ENCODE measurements at regions not wholly inside any gene's neighbourhood (a gene's known extent, or its start where the extent isn't known, plus 50 kb on each side); places are given as distances from the start of the nearest gene placed in this dataset.

GRCh38 chr5:29878599-29878998, 1314.9 kb upstream of the CDH6 start:
- Histone ChIP-seq H3K23ac (ENCODE audit: low read length in 2 of 2) (no peak overlapping the region), H2AK5ac (ENCODE audit: low read length, severe bottlenecking) (no peak overlapping the region), H3K27me3 (ENCODE audit: control insufficient read depth in 1 of 2, insufficient read depth in 1 of 2, low read length in 2 of 2) (no peaks in the 10 kb centered on the region)

GRCh38 chr5:29867155-29867554, 1326.3 kb upstream of the CDH6 start:
- Histone ChIP-seq H3K9ac (ENCODE audit: low read length) (no peak overlapping the region), H3K4me2 (ENCODE audit: low read length, poor library complexity, severe bottlenecking) (no peak overlapping the region), H3K4ac (ENCODE audit: low read depth in 1 of 2, low read length in 2 of 2) (no peak overlapping the region), H2BK120ac (ENCODE audit: low read depth, low read length) (no peak overlapping the region), H3K36me3 (ENCODE audit: control insufficient read depth in 1 of 2, insufficient read depth in 2 of 2, low read depth in 1 of 2, low read length in 2 of 2) (no peaks in the 10 kb centered on the region), H3K14ac (ENCODE audit: low read length in 2 of 2) (no peak overlapping the region), H2BK5ac (ENCODE audit: low read depth, low read length, poor library complexity, severe bottlenecking) (no peak overlapping the region), H3K4me3 (ENCODE audit: insufficient read depth in 1 of 2, low read depth in 1 of 2, low read length in 2 of 2) (no peak overlapping the region), H3K23ac (ENCODE audit: low read length in 2 of 2) (no peak overlapping the region), H3K9me3 (ENCODE audit: control insufficient read depth, low read length) (no peaks in the 10 kb centered on the region), H2AK5ac (ENCODE audit: low read length, severe bottlenecking) (no peak overlapping the region), H3K27me3 (ENCODE audit: control insufficient read depth in 1 of 2, insufficient read depth in 1 of 2, low read length in 2 of 2) (no peaks in the 10 kb centered on the region), H4K8ac (ENCODE audit: low read length) (no peak overlapping the region), H3K27ac (ENCODE audit: low read length, poor library complexity, severe bottlenecking) (no peak overlapping the region), H2BK12ac (ENCODE audit: low read length in 2 of 2) (no peak overlapping the region), H2AFZ (ENCODE audit: low read depth, low read length) (no peak overlapping the region), H2BK15ac (ENCODE audit: low read depth, poor library complexity, severe bottlenecking) (no peak overlapping the region), H3K18ac (ENCODE audit: low read depth in 1 of 2, low read length in 2 of 2) (no peak overlapping the region), H3K79me1 (replicated peaks; ENCODE audit: low read length, poor library complexity, severe bottlenecking) (no peaks in the 10 kb centered on the region), H3K4me1 (ENCODE audit: control insufficient read depth, insufficient read depth, low read depth, low read length) (no peaks in the 10 kb centered on the region), H4K91ac (ENCODE audit: low read length) (no peak overlapping the region)
- DNase-seq, result no peak
- no CpG with 5 or more reads among the region's 2 CpGs for WGBS

More at GRCh38 chr5:29878599-29878998, 1314.9 kb upstream of the CDH6 start:
- no peak overlapping the region for H4K8ac ChIP-seq (ENCODE audit: low read length)
- H3K14ac ChIP-seq (ENCODE audit: low read length in 2 of 2), result no peak overlapping the region
- H3K18ac ChIP-seq (ENCODE audit: low read depth in 1 of 2, low read length in 2 of 2), result no peak overlapping the region
- no peak overlapping the region for H2BK12ac ChIP-seq (ENCODE audit: low read length in 2 of 2)
- no peaks in the 10 kb centered on the region for H3K4me1 ChIP-seq (ENCODE audit: control insufficient read depth, insufficient read depth, low read depth, low read length)
- H2BK120ac ChIP-seq (ENCODE audit: low read depth, low read length), result no peak overlapping the region
- no peak overlapping the region for H2BK5ac ChIP-seq (ENCODE audit: low read depth, low read length, poor library complexity, severe bottlenecking)
- H2BK15ac ChIP-seq (ENCODE audit: low read depth, poor library complexity, severe bottlenecking), result no peak overlapping the region
- H3K4me2 ChIP-seq (ENCODE audit: low read length, poor library complexity, severe bottlenecking), result no peak overlapping the region
- no peak overlapping the region for H3K9ac ChIP-seq (ENCODE audit: low read length)
- no peaks in the 10 kb centered on the region for H3K36me3 ChIP-seq (ENCODE audit: control insufficient read depth in 1 of 2, insufficient read depth in 2 of 2, low read depth in 1 of 2, low read length in 2 of 2)
- no peak overlapping the region for H3K4ac ChIP-seq (ENCODE audit: low read depth in 1 of 2, low read length in 2 of 2)
- H3K9me3 ChIP-seq (ENCODE audit: control insufficient read depth, low read length), result peaks cover 35% of the 10 kb centered on the region
- no peak overlapping the region for H3K27ac ChIP-seq (ENCODE audit: low read length, poor library complexity, severe bottlenecking)
- no peak overlapping the region for H3K4me3 ChIP-seq (ENCODE audit: insufficient read depth in 1 of 2, low read depth in 1 of 2, low read length in 2 of 2)
- no CpG with 5 or more reads among the region's 2 CpGs for WGBS
- no peak overlapping the region for H4K91ac ChIP-seq (ENCODE audit: low read length)
- no peak overlapping the region for H2AFZ ChIP-seq (ENCODE audit: low read depth, low read length)
- no peak for DNase-seq
- H3K79me1 ChIP-seq (replicated peaks; ENCODE audit: low read length, poor library complexity, severe bottlenecking), result no peaks in the 10 kb centered on the region

GRCh38 chr5:29853711-29854220, 1339.7 kb upstream of the CDH6 start:
- no peak for DNase-seq
- H3K27me3 ChIP-seq (ENCODE audit: control insufficient read depth in 1 of 2, insufficient read depth in 1 of 2, low read length in 2 of 2), result no peaks in the 10 kb centered on the region

GRCh38 chr5:29852329-29852728, 1341.2 kb upstream of the CDH6 start:
- H2BK15ac ChIP-seq (ENCODE audit: low read depth, poor library complexity, severe bottlenecking), result no peak overlapping the region
- H3K18ac ChIP-seq (ENCODE audit: low read depth in 1 of 2, low read length in 2 of 2), result no peak overlapping the region
- H2AFZ ChIP-seq (ENCODE audit: low read depth, low read length), result no peak overlapping the region
- no peak overlapping the region for H4K91ac ChIP-seq (ENCODE audit: low read length)
- no peak overlapping the region for H3K4ac ChIP-seq (ENCODE audit: low read depth in 1 of 2, low read length in 2 of 2)
- H3K36me3 ChIP-seq (ENCODE audit: control insufficient read depth in 1 of 2, insufficient read depth in 2 of 2, low read depth in 1 of 2, low read length in 2 of 2), result no peaks in the 10 kb centered on the region
- no peak overlapping the region for H2BK120ac ChIP-seq (ENCODE audit: low read depth, low read length)
- WGBS, result 99% methylated on average over 1 of the region's 2 CpGs
- no peaks in the 10 kb centered on the region for H3K4me1 ChIP-seq (ENCODE audit: control insufficient read depth, insufficient read depth, low read depth, low read length)
- no peak overlapping the region for H2BK12ac ChIP-seq (ENCODE audit: low read length in 2 of 2)
- H3K9me3 ChIP-seq (ENCODE audit: control insufficient read depth, low read length), result peaks cover 12% of the 10 kb centered on the region
- no peak overlapping the region for H3K9ac ChIP-seq (ENCODE audit: low read length)
- no peaks in the 10 kb centered on the region for H3K79me1 ChIP-seq (replicated peaks; ENCODE audit: low read length, poor library complexity, severe bottlenecking)
- H3K4me3 ChIP-seq (ENCODE audit: insufficient read depth in 1 of 2, low read depth in 1 of 2, low read length in 2 of 2), result no peak overlapping the region
- no peak overlapping the region for H4K8ac ChIP-seq (ENCODE audit: low read length)
- H3K14ac ChIP-seq (ENCODE audit: low read length in 2 of 2), result no peak overlapping the region
- no peak for DNase-seq
- no peak overlapping the region for H3K23ac ChIP-seq (ENCODE audit: low read length in 2 of 2)
- H3K4me2 ChIP-seq (ENCODE audit: low read length, poor library complexity, severe bottlenecking), result no peak overlapping the region
- H2BK5ac ChIP-seq (ENCODE audit: low read depth, low read length, poor library complexity, severe bottlenecking), result no peak overlapping the region
- no peak overlapping the region for H2AK5ac ChIP-seq (ENCODE audit: low read length, severe bottlenecking)
- H3K27me3 ChIP-seq (ENCODE audit: control insufficient read depth in 1 of 2, insufficient read depth in 1 of 2, low read length in 2 of 2), result no peaks in the 10 kb centered on the region
- H3K27ac ChIP-seq (ENCODE audit: low read length, poor library complexity, severe bottlenecking), result no peak overlapping the region

More at GRCh38 chr5:29853711-29854220, 1339.7 kb upstream of the CDH6 start:
- H3K4me3 ChIP-seq (ENCODE audit: insufficient read depth in 1 of 2, low read depth in 1 of 2, low read length in 2 of 2), result no peak overlapping the region
- H3K9me3 ChIP-seq (ENCODE audit: control insufficient read depth, low read length), result peaks cover 6% of the 10 kb centered on the region
- H2BK12ac ChIP-seq (ENCODE audit: low read length in 2 of 2), result no peak overlapping the region
- H3K79me1 ChIP-seq (replicated peaks; ENCODE audit: low read length, poor library complexity, severe bottlenecking), result no peaks in the 10 kb centered on the region
- no peak overlapping the region for H2BK120ac ChIP-seq (ENCODE audit: low read depth, low read length)
- no peak overlapping the region for H3K14ac ChIP-seq (ENCODE audit: low read length in 2 of 2)
- H2AFZ ChIP-seq (ENCODE audit: low read depth, low read length), result no peak overlapping the region
- no peak overlapping the region for H4K91ac ChIP-seq (ENCODE audit: low read length)
- no peak overlapping the region for H3K9ac ChIP-seq (ENCODE audit: low read length)
- H2AK5ac ChIP-seq (ENCODE audit: low read length, severe bottlenecking), result no peak overlapping the region
- no peak overlapping the region for H2BK15ac ChIP-seq (ENCODE audit: low read depth, poor library complexity, severe bottlenecking)
- H3K4me1 ChIP-seq (ENCODE audit: control insufficient read depth, insufficient read depth, low read depth, low read length), result no peaks in the 10 kb centered on the region
- no peak overlapping the region for H3K4ac ChIP-seq (ENCODE audit: low read depth in 1 of 2, low read length in 2 of 2)
- WGBS, result no CpG with 5 or more reads among the region's 2 CpGs
- no peak overlapping the region for H4K8ac ChIP-seq (ENCODE audit: low read length)
- H3K18ac ChIP-seq (ENCODE audit: low read depth in 1 of 2, low read length in 2 of 2), result no peak overlapping the region
- H2BK5ac ChIP-seq (ENCODE audit: low read depth, low read length, poor library complexity, severe bottlenecking), result no peak overlapping the region
- no peak overlapping the region for H3K23ac ChIP-seq (ENCODE audit: low read length in 2 of 2)
- H3K36me3 ChIP-seq (ENCODE audit: control insufficient read depth in 1 of 2, insufficient read depth in 2 of 2, low read depth in 1 of 2, low read length in 2 of 2), result no peaks in the 10 kb centered on the region
- no peak overlapping the region for H3K27ac ChIP-seq (ENCODE audit: low read length, poor library complexity, severe bottlenecking)
- H3K4me2 ChIP-seq (ENCODE audit: low read length, poor library complexity, severe bottlenecking), result no peak overlapping the region
